ENCODE measurements at regions not wholly inside any gene's neighbourhood (a gene's known extent, or its start where the extent isn't known, plus 50 kb on each side); places are given as distances from the start of the nearest gene placed in this dataset.

- Histone ChIP-seq H3K4me3 (ENCODE audit: low read depth in 1 of 2, low read length in 1 of 2) (no peak overlapping the region), H3K27me3 (no peaks in the 10 kb centered on the region), H3K4me1 (ENCODE audit: control insufficient read depth in 1 of 2, insufficient read depth in 1 of 2, low read depth in 1 of 2, low read length in 1 of 2) (no peaks in the 10 kb centered on the region), H3K27ac (no peak overlapping the region), H3K9me3 (no peaks in the 10 kb centered on the region), H3K36me3 (no peaks in the 10 kb centered on the region)
- TF ChIP-seq, protein P1, sequence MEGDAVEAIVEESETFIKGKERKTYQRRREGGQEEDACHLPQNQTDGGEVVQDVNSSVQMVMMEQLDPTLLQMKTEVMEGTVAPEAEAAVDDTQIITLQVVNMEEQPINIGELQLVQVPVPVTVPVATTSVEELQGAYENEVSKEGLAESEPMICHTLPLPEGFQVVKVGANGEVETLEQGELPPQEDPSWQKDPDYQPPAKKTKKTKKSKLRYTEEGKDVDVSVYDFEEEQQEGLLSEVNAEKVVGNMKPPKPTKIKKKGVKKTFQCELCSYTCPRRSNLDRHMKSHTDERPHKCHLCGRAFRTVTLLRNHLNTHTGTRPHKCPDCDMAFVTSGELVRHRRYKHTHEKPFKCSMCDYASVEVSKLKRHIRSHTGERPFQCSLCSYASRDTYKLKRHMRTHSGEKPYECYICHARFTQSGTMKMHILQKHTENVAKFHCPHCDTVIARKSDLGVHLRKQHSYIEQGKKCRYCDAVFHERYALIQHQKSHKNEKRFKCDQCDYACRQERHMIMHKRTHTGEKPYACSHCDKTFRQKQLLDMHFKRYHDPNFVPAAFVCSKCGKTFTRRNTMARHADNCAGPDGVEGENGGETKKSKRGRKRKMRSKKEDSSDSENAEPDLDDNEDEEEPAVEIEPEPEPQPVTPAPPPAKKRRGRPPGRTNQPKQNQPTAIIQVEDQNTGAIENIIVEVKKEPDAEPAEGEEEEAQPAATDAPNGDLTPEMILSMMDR (IDR thresholded peaks at IDR 0.05) = no peak
These were observed 568.4 kb downstream of the REEP3 start for GRCh38 chr10:64089648-64090047.

- H3K9me3 ChIP-seq = no peaks in the 10 kb centered on the region
- no peaks in the 10 kb centered on the region for H3K27me3 ChIP-seq
- H3K36me3 ChIP-seq = no peaks in the 10 kb centered on the region
- no peak overlapping the region for H3K4me3 ChIP-seq (ENCODE audit: low read depth in 1 of 2, low read length in 1 of 2)
- no peak overlapping the region for H3K27ac ChIP-seq
- no peaks in the 10 kb centered on the region for H3K4me1 ChIP-seq (ENCODE audit: control insufficient read depth in 1 of 2, insufficient read depth in 1 of 2, low read depth in 1 of 2, low read length in 1 of 2)
- TF ChIP-seq, protein P1 (IDR thresholded peaks at IDR 0.05) = no peak
These were observed 569.7 kb downstream of the REEP3 start for GRCh38 chr10:64090865-64091264.

DNA sequence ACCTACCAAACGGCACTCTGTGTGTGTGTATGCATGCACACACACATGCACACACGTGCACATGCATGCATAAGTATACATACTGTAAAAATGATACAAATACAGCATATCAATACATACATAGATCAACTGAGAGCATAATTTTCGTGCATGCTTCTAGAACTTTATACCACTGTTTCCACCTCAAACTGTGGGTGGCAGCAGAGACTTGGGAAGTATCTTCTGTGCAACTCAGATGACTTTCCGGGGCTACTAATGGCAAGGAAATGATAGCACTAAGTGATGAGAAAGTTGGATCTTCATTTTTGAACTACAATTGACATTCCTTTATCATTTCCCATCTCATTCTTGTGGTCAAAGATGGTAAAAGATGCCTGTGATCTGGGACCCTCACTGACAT, 570.7 kb downstream of the REEP3 start:
- Histone ChIP-seq H3K27ac (no peak overlapping the region), H3K36me3 (no peaks in the 10 kb centered on the region), H3K9me3 (no peaks in the 10 kb centered on the region), H3K27me3 (no peaks in the 10 kb centered on the region), H3K4me3 (ENCODE audit: low read depth in 1 of 2, low read length in 1 of 2) (no peak overlapping the region), H3K4me1 (ENCODE audit: control insufficient read depth in 1 of 2, insufficient read depth in 1 of 2, low read depth in 1 of 2, low read length in 1 of 2) (no peaks in the 10 kb centered on the region)
- TF ChIP-seq, protein P1 (IDR thresholded peaks at IDR 0.05) = no peak

- Histone ChIP-seq H3K4me1 (ENCODE audit: control insufficient read depth in 1 of 2, insufficient read depth in 1 of 2, low read depth in 1 of 2, low read length in 1 of 2) (no peaks in the 10 kb centered on the region), H3K4me3 (ENCODE audit: low read depth in 1 of 2, low read length in 1 of 2) (no peak overlapping the region), H3K27ac (no peak overlapping the region), H3K9me3 (no peaks in the 10 kb centered on the region), H3K36me3 (no peaks in the 10 kb centered on the region), H3K27me3 (no peaks in the 10 kb centered on the region)
- TF ChIP-seq, protein P1 (IDR thresholded peaks at IDR 0.05) = no peak
These were observed 572.1 kb downstream of the REEP3 start for GRCh38 chr10:64093304-64093703.

GRCh38 chr10:64093946-64094535, 572.8 kb downstream of the REEP3 start:
- Histone ChIP-seq H3K9me3 (no peaks in the 10 kb centered on the region), H3K27ac (no peak overlapping the region), H3K27me3 (no peaks in the 10 kb centered on the region), H3K36me3 (no peaks in the 10 kb centered on the region), H3K4me3 (ENCODE audit: low read depth in 1 of 2, low read length in 1 of 2) (no peak overlapping the region), H3K4me1 (ENCODE audit: control insufficient read depth in 1 of 2, insufficient read depth in 1 of 2, low read depth in 1 of 2, low read length in 1 of 2) (no peaks in the 10 kb centered on the region)
- TF ChIP-seq, protein P1 (IDR thresholded peaks at IDR 0.05) = no peak

DNA sequence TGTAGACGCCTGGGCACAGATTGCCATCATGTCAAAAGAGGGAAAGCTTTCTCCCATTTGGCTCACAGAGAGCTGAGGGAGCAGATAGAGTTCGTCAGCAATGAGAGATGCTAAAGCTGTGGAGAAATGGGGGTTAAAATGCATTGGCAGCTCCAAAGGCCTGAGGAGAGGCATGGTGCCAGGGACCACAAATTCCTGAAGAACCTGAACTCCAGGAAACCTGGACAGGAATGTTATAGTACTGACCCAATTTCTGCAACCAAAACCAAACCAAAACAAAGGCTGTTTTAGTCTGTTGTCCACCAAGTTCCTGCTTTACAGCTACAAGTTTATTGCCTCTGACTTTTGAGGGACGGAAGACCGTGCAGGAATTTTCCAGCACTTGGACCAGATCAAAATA, 575.7 kb downstream of the REEP3 start:
- H3K27me3 ChIP-seq = no peaks in the 10 kb centered on the region
- no peaks in the 10 kb centered on the region for H3K4me1 ChIP-seq (ENCODE audit: control insufficient read depth in 1 of 2, insufficient read depth in 1 of 2, low read depth in 1 of 2, low read length in 1 of 2)
- H3K27ac ChIP-seq = no peak overlapping the region
- H3K9me3 ChIP-seq = no peaks in the 10 kb centered on the region
- H3K4me3 ChIP-seq (ENCODE audit: low read depth in 1 of 2, low read length in 1 of 2) = no peak overlapping the region
- TF ChIP-seq, protein P1 (IDR thresholded peaks at IDR 0.05) = no peak
- H3K36me3 ChIP-seq = no peaks in the 10 kb centered on the region
